ENCODE measurements at regions not wholly inside any gene's neighbourhood (a gene's known extent, or its start where the extent isn't known, plus 50 kb on each side); places are given as distances from the start of the nearest gene placed in this dataset.
A peak's percentile ranks its signal among the peaks of the same experiment; 100 is the strongest.

- TF ChIP-seq NFIC (IDR thresholded peaks at IDR 0.05) = no peak
- no peak for TF ChIP-seq MAX (IDR thresholded peaks at IDR 0.05)
- no peak for TF ChIP-seq USF1 (IDR thresholded peaks at IDR 0.05)
- no peak for TF ChIP-seq YY1 (IDR thresholded peaks at IDR 0.05; ENCODE audit: low read depth)
- TF ChIP-seq RAD21 (IDR thresholded peaks at IDR 0.05; ENCODE audit: low read depth) = no peak
- no peak for TF ChIP-seq REST (IDR thresholded peaks at IDR 0.05; ENCODE audit: low read depth)
- TF ChIP-seq EGR1 (IDR thresholded peaks at IDR 0.05) = no peak
- TF ChIP-seq TAF1 (IDR thresholded peaks at IDR 0.05; ENCODE audit: low read depth) = no peak
- TF ChIP-seq ZBTB7A (IDR thresholded peaks at IDR 0.05; ENCODE audit: low read depth) = no peak
- no peak for TF ChIP-seq CREB1 (IDR thresholded peaks at IDR 0.05; ENCODE audit: low read depth)
These were observed 159.5 kb upstream of the KLF14 start for GRCh38 chr7:130893441-130893894.

- peak; percentile 89 for TF ChIP-seq USF1 (IDR thresholded peaks at IDR 0.05)
- TF ChIP-seq ZBTB7A (IDR thresholded peaks at IDR 0.05; ENCODE audit: low read depth) = peak; percentile 63; the same call in 1 of the 2 replicates
- peak; percentile 72 for TF ChIP-seq TEAD4 (IDR thresholded peaks at IDR 0.05)
- no peak for TF ChIP-seq CREB1 (IDR thresholded peaks at IDR 0.05; ENCODE audit: low read depth)
- TF ChIP-seq MAX (IDR thresholded peaks at IDR 0.05) = peak; percentile 78
- TF ChIP-seq EGR1 (IDR thresholded peaks at IDR 0.05) = no peak
- no peak for TF ChIP-seq REST (IDR thresholded peaks at IDR 0.05; ENCODE audit: low read depth)
- no peak for TF ChIP-seq YY1 (IDR thresholded peaks at IDR 0.05; ENCODE audit: low read depth)
- peak; percentile 36; the same call in 1 of the 2 replicates for TF ChIP-seq CEBPB (IDR thresholded peaks at IDR 0.05)
- TF ChIP-seq TCF12 (IDR thresholded peaks at IDR 0.05; ENCODE audit: low read depth) = peak; percentile 96
- TF ChIP-seq RAD21 (IDR thresholded peaks at IDR 0.05; ENCODE audit: low read depth) = no peak; the same call in 1 of the 2 replicates
- peak; percentile 70; the same call in 1 of the 2 replicates for TF ChIP-seq FOXM1 (IDR thresholded peaks at IDR 0.05; ENCODE audit: borderline replicate concordance, low read depth)
- peak; percentile 96 for TF ChIP-seq NFIC (IDR thresholded peaks at IDR 0.05)
- TF ChIP-seq TAF1 (IDR thresholded peaks at IDR 0.05; ENCODE audit: low read depth) = no peak
- peak; percentile 93 for TF ChIP-seq EP300 (IDR thresholded peaks at IDR 0.05; ENCODE audit: borderline replicate concordance)
These were observed 160.3 kb upstream of the KLF14 start for GRCh38 chr7:130894146-130894908.

- TF ChIP-seq ZBTB7A (IDR thresholded peaks at IDR 0.05; ENCODE audit: low read depth) (no peak), FOXM1 (IDR thresholded peaks at IDR 0.05; ENCODE audit: borderline replicate concordance, low read depth) (no peak), YY1 (IDR thresholded peaks at IDR 0.05; ENCODE audit: low read depth) (no peak), TAF1 (IDR thresholded peaks at IDR 0.05; ENCODE audit: low read depth) (no peak)
These were observed 161.1 kb upstream of the KLF14 start for GRCh38 chr7:130894909-130895750.

GRCh38 chr7:130896051-130896881 lies 162.3 kb upstream of the KLF14 start:
- peak; percentile 21; the same call in 1 of the 2 replicates for TF ChIP-seq RAD21 (IDR thresholded peaks at IDR 0.05; ENCODE audit: low read depth)
- no peak for TF ChIP-seq NFIC (IDR thresholded peaks at IDR 0.05)

Data from Ishikawa (cell line).